Left renal pelvis (tissue), 4 donors: ENCODE measurements at regions not wholly inside any gene's neighbourhood (a gene's known extent, or its start where the extent isn't known, plus 50 kb on each side); places are given as distances from the start of the nearest gene placed in this dataset.
A peak's percentile ranks its signal among the peaks of the same experiment; 100 is the strongest.
"Not testable (repeated sequence)": the region's sequence is repeated elsewhere in the genome, so short reads cannot be mapped to it uniquely, and the experiment has no call there.

Experiments
- DNase-seq, 4 donors: peaks; one replicate each; pipeline ENCODE4 v3.0.0-alpha.2; 2013; ENCODE audit warnings: low read depth in 4 of 4, low spot score in 3 of 4

GRCh38 chr18:34280000-34280399 is 55.3 kb upstream of the NOL4 start:
- DNase-seq, result no peak

DNA sequence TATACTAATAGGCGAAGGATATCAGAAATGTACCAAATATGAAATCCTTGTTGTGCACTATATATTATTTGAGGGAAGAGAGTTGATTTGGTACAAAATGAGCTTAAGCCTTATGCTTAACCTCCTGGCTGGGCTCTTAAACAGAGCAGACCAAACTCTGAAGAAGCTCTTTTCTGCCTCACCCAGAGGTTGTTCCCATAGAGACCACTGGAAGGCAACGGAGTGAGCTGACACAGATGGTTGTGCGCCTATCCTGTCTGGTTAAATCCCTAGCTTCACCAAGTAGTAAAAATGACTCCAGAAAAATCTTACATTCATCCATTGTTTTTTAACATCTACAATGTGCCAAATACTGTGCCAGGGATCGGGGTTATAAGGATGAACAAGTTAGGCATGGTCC is 55.9 kb upstream of the NOL4 start:
- DNase-seq, result no peak

DNA sequence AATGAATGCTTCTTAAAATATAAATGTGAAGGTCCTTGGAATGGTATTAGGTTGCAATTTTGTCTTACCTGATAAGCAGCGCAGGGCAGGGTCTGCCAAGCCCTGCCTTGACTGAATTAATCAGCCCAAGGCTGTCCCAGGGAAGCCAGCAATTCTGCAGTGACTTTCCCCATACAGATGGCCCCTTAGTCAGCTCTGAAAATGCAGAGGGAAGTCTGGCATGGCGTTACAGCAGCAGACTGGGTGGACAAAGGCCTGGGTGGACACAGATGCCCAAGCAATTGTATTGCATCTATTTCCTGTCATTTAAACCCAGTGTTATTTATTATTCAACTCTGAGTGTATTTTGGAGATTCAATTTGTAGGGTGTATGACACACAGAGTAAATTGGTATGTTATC is 56.6 kb upstream of the NOL4 start:
- DNase-seq, result no peak

GRCh38 chr18:34281722-34282121 is 57.0 kb upstream of the NOL4 start:
- no peak for DNase-seq

DNA sequence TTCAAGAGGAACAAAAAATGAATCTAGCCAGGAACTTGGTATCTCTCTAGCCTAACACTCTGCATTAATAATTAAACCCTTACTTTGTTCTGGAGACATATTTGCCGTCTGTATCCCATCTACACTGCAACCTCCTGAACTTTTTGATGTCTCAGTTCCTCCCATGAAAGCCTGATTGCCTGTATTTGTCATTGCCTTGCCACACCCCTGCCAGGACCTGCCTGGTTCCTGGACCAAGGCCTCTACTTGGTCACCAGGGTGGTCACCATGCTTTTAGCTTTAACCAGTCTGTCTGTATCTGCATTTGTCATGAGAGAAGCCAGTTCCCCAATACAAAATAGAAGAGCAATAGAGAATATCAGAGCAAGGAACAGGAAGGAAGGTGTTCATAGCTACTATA is 58.8 kb upstream of the NOL4 start:
- DNase-seq, result no peak

DNA sequence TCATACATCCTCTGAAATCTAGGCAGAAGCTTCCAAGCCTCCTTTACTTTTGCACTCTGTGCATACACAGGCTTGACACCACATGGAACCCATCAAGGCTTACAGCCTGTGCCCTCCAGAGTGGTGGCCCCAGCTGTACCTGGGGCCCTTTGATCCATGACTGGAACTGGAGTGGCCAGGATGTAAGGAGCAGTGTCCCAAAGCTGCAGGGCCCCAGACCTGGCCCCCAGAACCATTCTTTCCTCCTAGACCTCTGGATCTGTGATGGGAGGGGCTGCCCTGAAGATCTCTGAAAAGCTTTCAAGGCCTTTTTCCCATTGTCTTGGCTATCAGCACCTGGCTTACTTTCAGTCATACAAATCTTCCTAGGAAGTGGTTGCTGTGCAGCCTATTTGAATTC is 63.1 kb upstream of the NOL4 start:
- no peak for DNase-seq

DNA sequence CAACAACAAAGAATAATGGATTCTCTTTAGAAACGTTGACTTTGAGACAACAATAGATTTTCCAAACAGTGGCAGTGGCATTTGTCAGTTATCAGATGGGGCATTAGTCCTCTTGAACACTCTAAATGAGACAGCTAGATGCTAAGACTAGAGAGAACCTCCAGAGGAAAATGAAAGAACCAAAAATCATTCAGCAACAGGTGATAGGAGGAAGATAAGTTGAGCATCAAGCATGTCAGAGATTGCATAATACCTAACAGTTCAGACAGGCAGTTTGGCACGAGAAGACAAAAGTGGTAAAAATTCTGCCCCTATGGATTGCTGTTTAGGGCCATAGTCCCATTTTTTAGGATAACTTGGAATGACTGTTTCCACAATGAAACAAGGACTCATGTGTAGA is 67.9 kb upstream of the NOL4 start:
- no peak for DNase-seq

- no peak for DNase-seq
Observed at GRCh38 chr18:34297287-34297686, 72.6 kb upstream of the NOL4 start.

DNA sequence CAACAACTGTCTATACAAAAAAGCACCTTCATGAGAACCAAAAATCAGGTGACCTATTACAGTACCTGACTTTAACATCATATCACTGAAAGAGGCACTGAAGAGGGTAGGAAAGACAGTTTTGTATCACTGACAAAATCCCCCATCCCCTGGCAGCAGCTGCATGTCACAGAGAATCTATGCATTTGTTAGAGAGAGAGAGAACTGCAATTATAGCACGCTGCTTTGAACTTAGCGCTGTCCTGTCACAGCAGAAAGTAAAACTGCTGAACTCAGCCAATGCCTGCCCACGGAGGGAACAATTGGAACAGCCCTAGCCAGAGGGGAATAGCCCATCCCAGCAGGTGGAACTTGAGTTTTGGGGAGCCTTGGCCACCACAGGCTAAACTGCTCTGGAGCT is 75.1 kb upstream of the NOL4 start:
- DNase-seq, result no peak

DNA sequence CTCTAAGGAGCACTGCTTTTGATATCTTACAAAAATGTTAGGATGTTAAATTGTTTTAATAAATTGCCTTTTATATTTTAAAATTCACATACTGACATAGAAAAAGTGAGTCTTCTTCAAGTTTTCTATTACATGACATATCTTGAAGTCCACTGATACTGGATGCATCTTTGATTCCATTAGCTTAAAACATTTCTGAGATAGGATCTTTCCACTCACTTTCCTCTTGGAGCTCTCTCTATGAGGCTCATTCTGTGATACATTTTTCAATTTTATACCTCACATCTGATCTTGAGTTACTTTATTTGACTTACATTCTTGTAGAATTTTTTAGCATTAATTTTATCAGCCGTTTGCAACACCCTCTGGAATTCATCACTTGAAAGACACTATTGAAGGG is 86.8 kb upstream of the NOL4 start:
- DNase-seq, result no peak

DNA sequence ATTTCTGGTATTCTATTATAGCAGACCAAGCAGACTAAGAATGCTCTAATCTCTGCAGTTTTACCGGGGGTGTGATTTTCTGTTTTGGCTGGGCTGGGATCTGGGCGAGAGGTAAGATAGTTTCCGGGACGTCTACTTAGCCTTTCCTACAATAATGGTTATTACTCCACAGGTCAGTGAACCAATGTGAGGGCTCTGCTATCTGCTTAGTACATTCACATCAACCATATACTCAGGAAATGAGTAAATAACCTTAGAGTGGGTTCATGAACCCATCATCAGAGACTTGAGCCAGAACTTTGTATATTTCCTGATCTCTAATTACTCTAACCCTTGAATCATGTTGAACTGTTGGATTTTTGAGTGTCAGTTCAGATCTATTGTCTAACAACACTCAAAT is 90.1 kb upstream of the NOL4 start:
- DNase-seq, result no peak

- no peak for DNase-seq
Observed at GRCh38 chr18:34315591-34316352, 91.1 kb upstream of the NOL4 start.

GRCh38 chr18:34320267-34320666 is 95.6 kb upstream of the NOL4 start:
- no peak for DNase-seq

DNA sequence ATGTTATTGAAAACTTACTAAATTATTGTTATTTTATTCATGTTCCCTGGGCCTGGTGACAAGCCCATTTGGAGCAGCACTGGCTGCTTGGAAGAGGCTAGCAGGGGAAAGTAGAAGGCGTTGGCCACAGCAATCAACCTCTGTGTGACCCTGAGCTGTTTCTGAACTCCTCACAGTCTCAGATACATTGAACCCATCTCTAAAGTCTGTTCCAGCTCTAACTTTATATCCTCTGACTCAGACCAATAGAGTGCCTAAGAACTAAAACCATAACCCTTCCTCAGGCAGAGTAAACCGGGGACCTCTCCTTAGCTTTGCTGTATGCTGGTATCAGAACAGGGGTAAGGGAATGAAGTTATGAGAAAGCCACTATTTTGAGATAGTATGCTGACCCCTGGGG is 96.4 kb upstream of the NOL4 start:
- no peak for DNase-seq

- peak; percentile 31 to 37 (median 36) for DNase-seq
Observed at GRCh38 chr18:34322365-34323289, 97.9 kb upstream of the NOL4 start.

DNA sequence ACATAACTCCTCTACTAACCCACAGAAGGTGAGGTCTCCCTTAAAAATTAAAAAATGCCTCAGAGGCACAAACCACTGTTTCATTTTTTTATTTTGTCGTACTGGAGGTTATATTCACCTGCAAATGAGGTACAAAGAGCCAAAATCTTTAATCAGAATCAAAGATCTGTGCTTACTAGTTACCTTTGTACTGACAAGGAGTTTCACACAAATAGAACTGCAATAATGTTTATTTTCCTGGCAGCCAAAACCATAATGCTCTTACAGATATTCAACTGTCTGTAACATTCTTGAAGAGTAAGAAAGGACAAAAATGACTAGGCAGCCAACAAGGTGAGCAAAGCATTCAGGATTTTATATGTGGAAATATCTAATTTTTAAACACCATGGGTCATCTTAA is 105.1 kb upstream of the NOL4 start:
- DNase-seq, result no peak

DNA sequence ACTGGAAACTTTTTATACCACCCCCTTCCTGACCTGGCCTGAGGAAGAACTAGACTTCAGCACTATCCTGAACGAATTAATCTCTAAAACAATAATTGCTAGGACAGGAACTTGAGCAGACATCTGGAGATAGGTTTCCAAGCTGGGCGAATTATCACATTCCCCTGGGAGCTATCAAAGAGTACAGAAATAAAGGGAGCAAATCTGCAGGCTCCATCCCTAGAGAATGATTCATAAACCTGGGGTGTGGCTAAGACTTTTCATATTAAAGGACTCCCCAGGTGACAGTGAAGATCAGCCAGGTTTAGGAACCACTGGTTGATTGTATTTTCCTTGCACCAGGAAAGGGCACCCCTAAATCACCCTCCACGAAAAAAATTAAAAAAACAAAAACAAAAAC is 105.6 kb upstream of the NOL4 start:
- no peak for DNase-seq

DNA sequence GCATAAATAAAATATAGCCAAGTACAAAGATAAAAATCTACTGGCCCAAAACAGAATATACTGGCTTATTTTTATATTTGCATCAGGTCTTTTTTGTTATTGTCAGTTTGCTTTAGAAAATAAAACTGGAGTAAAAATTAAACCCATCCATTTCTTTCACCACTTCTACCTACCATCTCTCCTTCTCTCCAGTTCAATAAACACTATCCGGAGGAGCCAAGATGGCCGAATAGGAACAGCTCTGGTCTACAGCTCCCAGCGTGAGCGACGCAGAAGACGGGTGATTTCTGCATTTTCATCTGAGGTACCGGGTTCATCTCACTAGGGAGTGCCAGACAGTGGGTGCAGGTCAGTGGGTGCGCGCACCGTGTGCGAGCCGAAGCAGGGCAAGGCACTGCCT is 106.2 kb upstream of the NOL4 start:
- not testable (repeated sequence) for DNase-seq

DNA sequence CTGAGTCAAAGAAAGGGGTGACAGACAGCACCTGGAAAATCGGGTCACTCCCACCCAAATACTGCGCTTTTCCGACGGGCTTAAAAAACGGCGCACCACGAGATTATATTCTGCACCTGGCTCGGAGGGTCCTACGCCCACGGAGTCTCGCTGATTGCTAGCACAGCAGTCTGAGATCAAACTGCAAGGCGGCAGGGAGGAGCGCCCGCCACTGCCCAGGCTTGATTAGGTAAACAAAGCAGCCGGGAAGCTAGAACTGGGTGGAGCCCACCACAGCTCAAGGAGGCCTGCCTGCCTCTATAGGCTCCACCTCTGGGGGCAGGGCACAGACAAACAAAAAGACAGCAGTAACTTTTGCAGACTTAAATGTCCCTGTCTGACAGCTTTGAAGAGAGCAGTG is 106.6 kb upstream of the NOL4 start:
- not testable (repeated sequence) for DNase-seq

GRCh38 chr18:34339155-34339554 is 114.4 kb upstream of the NOL4 start:
- DNase-seq, result no peak

DNA sequence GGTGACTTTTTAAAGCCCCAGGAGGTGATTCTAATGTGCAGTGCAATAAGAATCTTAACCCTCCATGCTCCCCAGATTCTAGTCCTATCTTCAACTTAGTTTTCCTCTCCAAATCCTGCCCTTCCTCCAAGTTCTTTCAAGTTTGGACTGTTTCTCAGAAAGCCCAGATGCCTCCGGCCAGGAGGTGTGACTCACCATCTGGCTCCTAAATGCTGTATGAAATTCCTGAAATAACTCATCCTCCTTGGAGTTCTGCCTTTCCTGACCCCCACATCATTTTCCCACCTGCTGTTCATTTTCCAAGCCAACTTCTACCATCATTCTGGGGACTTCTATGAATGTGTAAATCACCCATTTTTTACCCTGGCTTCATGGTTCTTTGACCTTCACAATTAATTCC is 118.2 kb upstream of the NOL4 start:
- DNase-seq, result no peak

- no peak for DNase-seq
Observed at GRCh38 chr18:34345738-34346137, 121.0 kb upstream of the NOL4 start.
